Heart left ventricle (tissue), 13 donors: ENCODE measurements at regions not wholly inside any gene's neighbourhood (a gene's known extent, or its start where the extent isn't known, plus 50 kb on each side); places are given as distances from the start of the nearest gene placed in this dataset.

Experiments used
- POLR2A ChIP-seq, 2 donors: fragments of 450-650 bp; IDR thresholded peaks; one replicate each; pipeline ENCODE4 v1.6.1; 2017; ENCODE audit warnings: antibody characterized with exemption in 2 of 2, mild to moderate bottlenecking in 2 of 2, moderate library complexity in 2 of 2
- TF ChIP-seq, protein P1 (sequence below), 12 donors: fragments of 200-600 bp; sonication (generic) in 4 of 12; IDR thresholded peaks; one replicate each; pipeline versions ENCODE4 v1.5.0 to v1.8.0; 2018 to 2022; ENCODE audit warnings: antibody characterized with exemption in 12 of 12, mild to moderate bottlenecking in 5 of 12
- donor health status: ischemic (EF 13 %, LVEDD 7.1; RV severe dilation, severe dysfunction).
- donor health status: DM: no; HTN: yes; CAD: no.
- donor health status: DM: no; HTN: no; CAD: no.
- donor health status: ischemic (EF 25% LVEDD 6.9; RV normal size, moderate dysfunction).
- donor health status: ischemic (EF 25% LVEDD 5.7; RV mildly dilated, moderate dysfunction).
- donor health status: ischemic (EF 35%, LVEDD 5.7; RV mildly dilated, moderate dysfunction).
- donor health status: nonischemic (EF 11% LVEDD 7.7; RV severe dilation, severe dysfunction).
- donor health status: DM: yes; HTN: yes; CAD: no.
- donor health status: PGD.
- donor health status: ischemic (EF 29% LVEDD 5.4; RV normal size, mild dysfunction).
- donor health status: nonischemic (EF 23%, LVEDD 6.1; RV moderate dilation, normal function).

DNA sequence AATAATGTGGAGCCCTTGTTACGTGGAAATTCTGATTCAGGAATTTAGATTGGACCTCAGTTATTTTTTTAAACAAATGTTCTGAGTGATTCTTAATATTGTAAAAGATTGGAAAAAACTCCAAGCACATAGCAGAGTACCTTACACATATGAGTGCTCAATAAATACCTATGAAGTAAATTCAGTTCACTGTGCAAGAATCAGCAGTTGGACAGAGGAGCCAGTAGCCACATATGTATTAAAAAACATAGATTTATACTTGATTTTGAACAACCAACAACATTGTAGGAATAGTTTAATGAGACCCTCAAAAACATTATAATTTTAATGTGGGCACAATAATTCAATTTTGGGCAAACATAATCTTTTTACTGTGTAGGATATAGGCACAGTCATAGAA is 109.3 kb upstream of the B3GAT2 start:
- TF ChIP-seq POLR2A (IDR thresholded peaks at IDR 0.05) = no peak
- TF ChIP-seq, protein P1, sequence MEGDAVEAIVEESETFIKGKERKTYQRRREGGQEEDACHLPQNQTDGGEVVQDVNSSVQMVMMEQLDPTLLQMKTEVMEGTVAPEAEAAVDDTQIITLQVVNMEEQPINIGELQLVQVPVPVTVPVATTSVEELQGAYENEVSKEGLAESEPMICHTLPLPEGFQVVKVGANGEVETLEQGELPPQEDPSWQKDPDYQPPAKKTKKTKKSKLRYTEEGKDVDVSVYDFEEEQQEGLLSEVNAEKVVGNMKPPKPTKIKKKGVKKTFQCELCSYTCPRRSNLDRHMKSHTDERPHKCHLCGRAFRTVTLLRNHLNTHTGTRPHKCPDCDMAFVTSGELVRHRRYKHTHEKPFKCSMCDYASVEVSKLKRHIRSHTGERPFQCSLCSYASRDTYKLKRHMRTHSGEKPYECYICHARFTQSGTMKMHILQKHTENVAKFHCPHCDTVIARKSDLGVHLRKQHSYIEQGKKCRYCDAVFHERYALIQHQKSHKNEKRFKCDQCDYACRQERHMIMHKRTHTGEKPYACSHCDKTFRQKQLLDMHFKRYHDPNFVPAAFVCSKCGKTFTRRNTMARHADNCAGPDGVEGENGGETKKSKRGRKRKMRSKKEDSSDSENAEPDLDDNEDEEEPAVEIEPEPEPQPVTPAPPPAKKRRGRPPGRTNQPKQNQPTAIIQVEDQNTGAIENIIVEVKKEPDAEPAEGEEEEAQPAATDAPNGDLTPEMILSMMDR (IDR thresholded peaks at IDR 0.05) = no peak
